HUES64 (cell line): ENCODE measurements at regions not wholly inside any gene's neighbourhood (a gene's known extent, or its start where the extent isn't known, plus 50 kb on each side); places are given as distances from the start of the nearest gene placed in this dataset.

Experiments used
- H3K27ac ChIP-seq: 2 replicates; pipeline ENCODE4 v1.7.0; 2013; ENCODE audit warnings: low read depth, low read length, inconsistent platforms
- H3K27me3 ChIP-seq: 2 replicates; pipeline ENCODE4 v1.6.1; 2013; ENCODE audit warnings: mild to moderate bottlenecking, low read length; ENCODE audit not compliant: insufficient read depth
- H3K36me3 ChIP-seq: 2 replicates; pipeline ENCODE4 v1.6.1; 2013; ENCODE audit warnings: mild to moderate bottlenecking, low read length; ENCODE audit not compliant: insufficient read depth
- H3K4me1 ChIP-seq: 2 replicates; pipeline ENCODE4 v1.6.1; 2013; ENCODE audit warnings: mild to moderate bottlenecking, low read length, moderate library complexity; ENCODE audit not compliant: insufficient read depth
- H3K4me3 ChIP-seq: 2 replicates; pipeline ENCODE4 v1.5.1; 2013; ENCODE audit warnings: mild to moderate bottlenecking, low read length, moderate library complexity
- H3K9ac ChIP-seq: 2 replicates; pipeline ENCODE4 v1.6.1; 2013; ENCODE audit warnings: mild to moderate bottlenecking, low read depth, low read length
- H3K9me3 ChIP-seq: 2 replicates; pipeline ENCODE4 v1.6.1; 2013; ENCODE audit warnings: low read depth, low read length; ENCODE audit not compliant: insufficient read depth
- WGBS: fragments of 150-250, 120-280 bp; methylation state at CpG from one replicate; pipeline ENCODE4 v1.1.7; 2013; ENCODE audit warnings: missing lambda C conversion rate; 5-methylcytosine and 5-hydroxymethylcytosine counted together

DNA sequence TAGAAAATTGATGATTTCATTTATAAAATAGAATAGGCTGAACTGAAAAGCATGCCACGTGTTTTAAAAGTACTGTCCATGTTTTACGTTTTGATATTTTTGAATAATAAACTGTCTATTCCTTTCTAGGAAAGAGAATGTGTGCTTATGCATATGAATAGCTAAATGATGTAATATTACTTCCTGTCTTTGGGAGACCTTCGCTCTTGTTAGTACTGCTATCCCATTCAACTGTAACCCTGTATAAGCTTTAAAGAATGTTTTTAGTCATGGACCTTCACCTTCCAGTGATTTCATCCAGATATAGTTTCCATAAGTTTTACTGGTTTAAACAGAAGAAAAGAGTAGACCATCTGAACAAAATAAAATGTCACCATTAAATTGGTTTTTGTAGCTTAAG, 274.4 kb upstream of the SEMA3A start:
- Histone ChIP-seq H3K9me3 (no peaks in the 10 kb centered on the region), H3K4me1 (0 out of 2 replicates have a peak, but pooled peaks cover 4% of the 10 kb centered on the region), H3K36me3 (no peaks in the 10 kb centered on the region), H3K4me3 (no peak overlapping the region), H3K27me3 (no peaks in the 10 kb centered on the region), H3K27ac (no peak overlapping the region), H3K9ac (no peak overlapping the region)
- 86% methylated on average over 3 of the region's 3 CpGs for WGBS

- Histone ChIP-seq H3K9me3 (no peaks in the 10 kb centered on the region), H3K27ac (no peak overlapping the region), H3K9ac (no peak overlapping the region), H3K4me3 (no peak overlapping the region), H3K27me3 (no peaks in the 10 kb centered on the region), H3K4me1 (no peaks in the 10 kb centered on the region), H3K36me3 (no peaks in the 10 kb centered on the region)
Measured at GRCh38 chr7:84462259-84462658, 267.7 kb upstream of the SEMA3A start.

DNA sequence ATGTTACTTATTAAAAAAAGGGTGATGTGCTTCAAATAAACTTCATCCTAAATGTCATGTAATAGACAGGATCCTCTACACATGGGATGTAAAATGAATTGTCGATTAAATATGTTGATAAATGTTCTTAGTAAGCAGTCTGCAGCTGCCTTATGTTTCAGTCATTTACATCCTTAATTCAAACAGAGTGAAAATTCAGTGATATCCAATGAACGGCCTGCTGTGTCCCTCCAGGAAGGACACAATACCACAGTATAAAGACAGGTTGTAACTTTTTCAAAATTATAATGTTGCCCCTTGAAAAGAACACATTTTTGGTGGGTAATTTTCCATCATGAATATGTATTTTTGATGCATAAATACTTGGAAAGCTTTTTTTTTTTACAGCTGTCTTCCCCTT, 266.5 kb upstream of the SEMA3A start:
- Histone ChIP-seq H3K4me3 (no peak overlapping the region), H3K9ac (no peak overlapping the region), H3K4me1 (no peaks in the 10 kb centered on the region), H3K27me3 (no peaks in the 10 kb centered on the region), H3K27ac (no peak overlapping the region), H3K36me3 (no peaks in the 10 kb centered on the region), H3K9me3 (no peaks in the 10 kb centered on the region)
- WGBS: 75% methylated on average over 1 of the region's 2 CpGs

DNA sequence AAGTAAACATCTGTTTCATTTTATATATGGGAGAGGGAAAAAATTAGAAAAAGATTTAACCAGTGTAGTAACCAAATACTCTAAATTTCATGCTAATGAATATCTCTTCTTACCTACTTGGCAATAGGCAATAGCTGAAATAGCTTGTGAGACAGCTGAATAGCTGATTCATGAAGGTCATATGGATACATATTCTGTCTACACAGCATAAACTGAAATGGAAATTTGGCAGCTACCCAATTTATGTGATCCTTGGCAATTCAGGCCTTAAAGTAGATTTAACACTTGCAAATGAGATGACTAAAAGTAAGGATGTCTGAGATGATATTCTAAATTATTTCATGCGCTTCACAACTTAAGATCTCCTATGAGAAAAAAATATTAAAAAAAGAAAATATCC, 261.2 kb upstream of the SEMA3A start:
- no peaks in the 10 kb centered on the region for H3K36me3 ChIP-seq
- H3K9me3 ChIP-seq: no peaks in the 10 kb centered on the region
- H3K27ac ChIP-seq: no peak overlapping the region
- H3K4me3 ChIP-seq: no peak overlapping the region
- H3K9ac ChIP-seq: no peak overlapping the region
- WGBS: no CpG with 5 or more reads among the region's 1 CpG
- no peaks in the 10 kb centered on the region for H3K27me3 ChIP-seq
- H3K4me1 ChIP-seq: peaks cover 6% of the 10 kb centered on the region; the same call in 1 of the 2 replicates

DNA sequence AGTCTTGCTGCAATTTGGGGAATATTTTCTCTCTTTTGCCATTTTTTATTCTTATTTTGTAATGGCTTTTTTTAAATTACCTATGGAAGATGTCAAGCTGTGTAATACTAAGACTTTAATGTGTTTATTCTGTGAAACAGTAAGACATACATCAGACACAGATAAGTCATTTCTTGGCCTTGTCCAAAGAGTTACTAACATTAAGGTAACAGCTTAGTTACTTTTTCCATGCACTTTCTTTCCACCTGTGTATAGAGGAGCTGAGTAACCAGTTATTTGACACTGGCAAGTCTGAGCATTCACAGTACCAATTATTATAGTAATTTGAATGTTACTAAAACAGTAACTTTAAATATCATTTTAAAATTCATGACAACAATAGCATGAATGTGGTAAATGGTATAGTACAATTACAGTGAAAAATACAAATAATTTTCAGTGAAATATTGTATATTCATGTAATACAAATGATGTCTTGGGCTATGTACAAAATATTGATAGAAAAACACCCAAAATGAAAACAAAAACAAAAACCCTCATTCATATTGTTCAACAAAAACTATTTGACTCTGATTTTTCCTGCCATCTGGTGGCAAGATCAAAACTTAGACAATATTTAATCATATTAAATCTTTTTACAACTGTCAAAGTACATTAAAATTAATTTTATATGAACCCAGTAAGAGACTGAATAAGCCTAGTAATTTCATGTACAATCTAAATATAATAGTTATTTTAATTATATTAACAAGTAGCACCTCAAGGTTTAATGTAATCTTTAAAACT, 259.8 kb upstream of the SEMA3A start:
- no peaks in the 10 kb centered on the region for H3K36me3 ChIP-seq
- no peak overlapping the region for H3K9ac ChIP-seq
- H3K27me3 ChIP-seq: no peaks in the 10 kb centered on the region
- no peak overlapping the region for H3K27ac ChIP-seq
- H3K4me1 ChIP-seq: peaks cover 6% of the 10 kb centered on the region; the same call in 1 of the 2 replicates
- no peak overlapping the region for H3K4me3 ChIP-seq
- no peaks in the 10 kb centered on the region for H3K9me3 ChIP-seq

- H3K9me3 ChIP-seq: no peaks in the 10 kb centered on the region
- H3K27ac ChIP-seq: no peak overlapping the region
- H3K4me3 ChIP-seq: no peak overlapping the region
- no peaks in the 10 kb centered on the region for H3K36me3 ChIP-seq
- no peaks in the 10 kb centered on the region for H3K27me3 ChIP-seq
- H3K9ac ChIP-seq: no peak overlapping the region
- 94% methylated on average over 1 of the region's 1 CpG for WGBS
- peaks cover 6% of the 10 kb centered on the region; the same call in 1 of the 2 replicates for H3K4me1 ChIP-seq
Measured at GRCh38 chr7:84452618-84453017, 258.0 kb upstream of the SEMA3A start.

DNA sequence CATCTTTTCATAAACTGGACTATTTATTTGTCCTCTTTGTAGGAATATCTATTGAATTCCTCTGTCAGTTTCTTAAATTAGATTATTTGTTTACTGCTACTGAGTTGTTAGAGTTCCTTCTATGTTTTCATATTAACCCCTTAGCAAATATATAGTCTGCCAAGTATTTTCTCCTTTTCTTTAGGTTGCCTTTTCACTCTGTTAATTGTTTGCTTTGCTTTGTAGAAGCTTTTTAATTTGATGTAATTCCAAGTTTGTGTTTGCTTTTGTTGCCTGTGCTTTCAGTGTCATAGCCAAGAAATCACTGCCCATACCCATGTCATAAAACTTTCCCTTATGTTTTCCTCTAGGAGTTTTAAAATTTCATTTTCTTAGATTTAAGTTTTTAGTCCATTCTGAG, 256.2 kb upstream of the SEMA3A start:
- peaks cover 6% of the 10 kb centered on the region; the same call in 1 of the 2 replicates for H3K4me1 ChIP-seq
- H3K4me3 ChIP-seq: no peak overlapping the region
- H3K9me3 ChIP-seq: no peaks in the 10 kb centered on the region
- H3K27me3 ChIP-seq: no peaks in the 10 kb centered on the region
- no peaks in the 10 kb centered on the region for H3K36me3 ChIP-seq
- no peak overlapping the region for H3K27ac ChIP-seq
- no peak overlapping the region for H3K9ac ChIP-seq

DNA sequence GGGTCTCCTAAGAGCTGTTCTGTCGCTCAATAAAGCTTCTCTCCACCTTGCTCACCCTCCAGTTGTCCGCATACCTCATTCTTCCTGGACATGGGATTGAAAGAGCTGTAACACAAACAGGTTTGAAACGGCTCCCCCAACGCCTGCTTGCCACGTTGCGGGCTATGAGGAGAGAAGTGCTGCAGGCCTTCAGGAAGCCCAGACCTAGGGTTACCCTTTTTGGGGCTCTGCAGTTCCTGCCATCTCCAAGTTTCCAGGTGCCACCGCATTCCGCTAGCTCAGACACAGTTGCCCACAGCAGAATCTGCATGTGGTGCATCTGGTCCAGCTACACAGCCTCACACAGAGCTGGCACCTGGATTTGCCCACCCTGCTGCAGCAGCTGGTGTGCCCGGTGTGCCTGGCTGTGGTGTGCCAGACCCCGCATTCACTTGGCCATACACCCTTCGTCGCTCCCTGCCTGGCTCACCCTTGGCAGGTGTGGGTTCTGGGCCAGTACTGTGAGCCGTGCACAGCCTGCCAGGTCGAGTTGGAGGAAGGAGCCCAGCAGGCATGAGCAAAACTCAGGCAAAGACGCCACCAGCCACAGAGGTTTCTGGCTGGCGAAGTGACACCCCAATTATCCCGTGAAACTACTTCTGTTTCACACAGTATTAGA, 253.2 kb upstream of the SEMA3A start:
- no peaks in the 10 kb centered on the region for H3K27me3 ChIP-seq
- no peak overlapping the region for H3K4me3 ChIP-seq
- H3K9ac ChIP-seq: no peak overlapping the region
- no peaks in the 10 kb centered on the region for H3K36me3 ChIP-seq
- 95% methylated on average over 17 of the region's 17 CpGs for WGBS
- no peak overlapping the region for H3K27ac ChIP-seq
- no peaks in the 10 kb centered on the region for H3K9me3 ChIP-seq
- no peaks in the 10 kb centered on the region for H3K4me1 ChIP-seq

GRCh38 chr7:84446991-84447480, 252.4 kb upstream of the SEMA3A start:
- Histone ChIP-seq H3K36me3 (no peaks in the 10 kb centered on the region), H3K4me3 (no peak overlapping the region)

DNA sequence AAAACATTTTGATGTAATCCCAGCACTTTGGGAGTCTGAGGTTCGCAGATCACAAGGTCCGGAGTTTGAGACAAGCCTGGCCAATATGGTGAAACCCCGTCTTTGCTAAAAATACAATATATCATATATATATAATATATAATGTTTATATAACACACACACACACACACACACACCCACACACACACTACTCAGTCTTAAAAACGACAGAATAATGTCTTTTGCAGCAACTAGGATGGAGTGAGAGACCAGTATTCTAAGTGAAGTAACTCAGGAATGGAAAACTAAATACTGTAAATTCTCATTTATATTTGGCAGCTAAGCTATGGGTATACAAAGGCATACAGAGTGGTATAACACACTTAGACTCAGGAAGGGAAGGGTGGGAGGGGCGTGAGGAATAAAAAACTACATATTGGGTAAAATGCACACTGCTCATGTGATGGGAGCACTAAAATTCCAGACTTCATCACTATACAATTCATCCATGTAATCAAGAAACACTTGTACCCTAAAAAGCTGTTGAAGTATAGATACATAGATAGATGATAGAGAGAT, 231.2 kb upstream of the SEMA3A start:
- no peaks in the 10 kb centered on the region for H3K9me3 ChIP-seq

More at GRCh38 chr7:84446991-84447480, 252.4 kb upstream of the SEMA3A start:
- Histone ChIP-seq H3K4me1 (no peaks in the 10 kb centered on the region), H3K27ac (no peak overlapping the region), H3K9me3 (no peaks in the 10 kb centered on the region), H3K27me3 (no peaks in the 10 kb centered on the region), H3K9ac (no peak overlapping the region)
- 95% methylated on average over 14 of the region's 14 CpGs for WGBS

GRCh38 chr7:84422790-84423189, 228.2 kb upstream of the SEMA3A start:
- Histone ChIP-seq H3K27me3 (no peaks in the 10 kb centered on the region), H3K9me3 (no peaks in the 10 kb centered on the region), H3K4me1 (no peaks in the 10 kb centered on the region), H3K4me3 (no peak overlapping the region), H3K36me3 (no peaks in the 10 kb centered on the region), H3K27ac (no peak overlapping the region), H3K9ac (no peak overlapping the region)

More for the DNA sequence above, 231.2 kb upstream of the SEMA3A start:
- Histone ChIP-seq H3K27me3 (no peaks in the 10 kb centered on the region), H3K4me3 (no peak overlapping the region), H3K9ac (no peak overlapping the region), H3K4me1 (no peaks in the 10 kb centered on the region), H3K27ac (no peak overlapping the region), H3K36me3 (no peaks in the 10 kb centered on the region)
- WGBS: 89% methylated on average over 3 of the region's 5 CpGs
